MM.1S (cell line): ENCODE measurements at regions not wholly inside any gene's neighbourhood (a gene's known extent, or its start where the extent isn't known, plus 50 kb on each side); places are given as distances from the start of the nearest gene placed in this dataset.

ENCODE experiments used
- CTCF ChIP-seq: fragments of 300-600 bp; sonication (generic); IDR thresholded peaks from 2 replicates; pipeline ENCODE4 v1.5.1; 2016; ENCODE audit warnings: antibody characterized with exemption, low read length, mixed read lengths
- EZH2phosphoT487 ChIP-seq: fragments of 300-600 bp; sonication (generic); IDR thresholded peaks from 2 replicates; pipeline ENCODE4 v1.6.1; 2018; ENCODE audit warnings: antibody characterized with exemption, low read length

- TF ChIP-seq CTCF (no peak), EZH2phosphoT487 (no peak)
These were observed 86.7 kb upstream of the FOXN2 start for GRCh38 chr2:48227617-48228344.
